ENCODE measurements at regions not wholly inside any gene's neighbourhood (a gene's known extent, or its start where the extent isn't known, plus 50 kb on each side); places are given as distances from the start of the nearest gene placed in this dataset.

DNA sequence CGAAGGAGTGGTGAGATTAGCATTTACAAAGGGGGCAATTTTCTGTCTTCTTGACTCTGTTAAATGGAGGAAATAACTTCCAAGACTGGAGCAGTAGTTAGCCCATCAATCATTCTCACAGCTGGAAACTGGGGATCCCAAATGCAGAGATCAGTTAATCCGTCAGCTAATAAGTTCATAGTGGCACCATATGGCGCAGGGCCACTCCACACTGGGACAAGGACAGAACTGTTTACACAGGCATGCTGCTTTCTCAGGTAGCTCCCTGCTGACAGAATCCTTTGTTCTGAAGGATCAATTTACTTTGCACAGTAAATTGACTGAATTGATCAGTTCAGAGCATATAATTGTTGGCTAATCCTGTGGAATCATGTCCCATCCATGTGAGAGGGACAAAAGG lies 395.7 kb downstream of the TMEM161B start:
- DNase-seq: no peak

DNA sequence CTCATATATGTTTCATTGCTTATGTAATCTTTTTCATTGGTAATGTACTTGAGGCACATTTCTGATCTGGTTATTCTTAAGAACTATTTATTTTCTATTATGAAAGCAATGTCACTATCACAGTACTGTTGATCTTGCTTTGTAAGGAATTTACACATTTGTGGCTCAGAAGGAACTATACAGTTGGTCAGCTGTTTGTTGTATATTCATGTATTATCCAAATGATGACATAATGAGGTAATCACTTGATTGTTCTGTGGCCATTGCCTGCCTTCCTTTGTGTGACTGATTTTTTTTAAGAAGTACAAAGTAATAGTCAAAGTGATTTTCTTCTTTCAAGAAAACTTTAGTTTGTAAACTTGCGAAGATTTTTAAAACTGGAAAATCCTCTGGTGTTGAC lies 399.9 kb downstream of the TMEM161B start:
- no peak for DNase-seq

DNA sequence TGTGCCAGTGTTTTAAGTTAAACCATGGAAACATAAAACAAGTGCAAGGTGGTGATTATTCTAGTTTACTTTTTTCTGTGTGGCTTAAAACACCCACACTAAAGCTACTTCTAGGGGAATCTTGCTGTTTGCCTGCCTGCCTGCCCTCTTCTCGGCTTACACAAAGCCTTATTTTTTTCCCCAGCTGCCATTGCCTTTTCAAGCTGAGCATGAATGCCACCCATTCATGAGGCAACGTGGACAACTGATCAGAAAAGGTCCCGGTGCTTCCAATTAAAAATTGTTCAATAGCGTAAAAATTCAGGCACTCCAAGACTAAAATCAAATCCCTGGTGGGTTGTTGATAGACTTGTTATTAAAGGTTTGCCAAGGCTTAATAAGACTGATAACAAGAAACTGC lies 401.4 kb downstream of the TMEM161B start:
- DNase-seq: no peak

DNA sequence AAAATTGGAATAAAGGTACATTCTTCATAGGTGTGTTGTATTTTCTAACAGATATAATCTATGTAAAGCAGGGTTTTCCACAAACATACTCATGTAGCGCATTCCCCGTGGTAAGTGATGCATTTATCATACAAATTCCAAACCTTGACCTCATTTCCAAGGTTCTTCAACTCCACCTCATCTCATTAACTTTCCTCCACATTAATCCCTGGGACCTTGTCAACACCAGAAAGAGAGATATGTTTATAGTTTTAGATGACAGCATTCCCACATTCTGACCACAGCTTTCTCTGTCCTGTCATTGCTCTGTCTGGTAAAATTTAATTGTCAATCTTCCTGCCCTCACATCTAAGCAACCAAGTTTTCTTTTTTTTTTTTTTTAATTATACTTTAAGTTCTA lies 415.1 kb downstream of the TMEM161B start:
- peak; percentile 5 for DNase-seq

DNA sequence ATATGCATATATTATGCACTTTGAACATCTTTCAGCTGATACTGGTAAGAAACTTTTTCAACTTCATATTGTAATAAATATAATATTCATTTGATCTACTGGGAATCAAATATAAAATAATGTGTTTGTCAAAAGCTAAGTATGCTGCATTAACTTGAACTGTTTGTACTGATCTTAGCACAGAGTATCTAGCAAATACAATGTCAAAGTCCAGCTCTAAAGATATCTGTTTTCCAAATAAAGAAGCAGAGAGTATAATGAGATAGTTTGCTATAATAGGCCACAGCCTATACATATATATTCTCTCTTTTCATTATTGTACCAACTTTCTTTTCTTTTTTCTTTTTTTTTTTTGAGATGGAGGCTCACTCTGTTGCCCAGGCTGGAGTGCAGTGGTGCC lies 417.0 kb downstream of the TMEM161B start:
- no peak for DNase-seq

DNA sequence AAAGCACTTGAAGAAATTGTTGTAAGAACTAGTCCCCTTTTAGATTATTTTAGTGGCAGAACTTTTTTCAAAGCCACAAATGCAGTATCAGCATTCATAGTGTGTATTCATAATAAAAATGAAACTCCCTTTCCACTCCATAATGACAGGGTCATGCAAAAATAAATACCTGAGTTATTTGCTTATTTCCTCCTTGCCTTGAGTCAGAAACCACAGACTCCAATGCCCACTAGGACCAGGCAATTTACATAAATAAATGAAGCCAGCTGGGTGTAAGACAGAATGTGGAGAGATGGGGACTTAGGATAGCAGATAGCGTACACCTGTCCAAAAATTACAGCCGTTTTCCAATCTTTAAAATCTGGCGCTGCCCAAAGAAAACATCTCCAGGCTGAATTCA lies 417.8 kb downstream of the TMEM161B start:
- no peak for DNase-seq

DNA sequence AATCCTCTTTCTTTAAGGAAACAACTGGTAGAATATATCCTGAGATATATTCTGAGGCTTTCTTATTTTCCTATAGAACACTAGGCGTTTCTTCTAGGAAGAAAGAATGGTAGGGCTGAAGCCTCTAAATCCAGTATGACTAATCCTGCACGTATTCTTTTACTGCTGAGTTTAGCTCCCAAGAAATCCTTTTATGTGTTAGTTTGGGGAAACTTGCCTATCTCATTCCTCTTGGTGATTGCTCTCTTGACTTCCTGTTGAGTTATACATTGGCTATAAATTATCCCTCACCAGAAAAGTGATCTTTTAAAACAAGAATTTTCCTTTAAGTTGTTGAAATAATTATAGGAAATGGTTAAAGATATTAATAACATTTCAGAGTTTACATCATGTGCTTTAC lies 422.9 kb downstream of the TMEM161B start:
- no peak for DNase-seq

DNA sequence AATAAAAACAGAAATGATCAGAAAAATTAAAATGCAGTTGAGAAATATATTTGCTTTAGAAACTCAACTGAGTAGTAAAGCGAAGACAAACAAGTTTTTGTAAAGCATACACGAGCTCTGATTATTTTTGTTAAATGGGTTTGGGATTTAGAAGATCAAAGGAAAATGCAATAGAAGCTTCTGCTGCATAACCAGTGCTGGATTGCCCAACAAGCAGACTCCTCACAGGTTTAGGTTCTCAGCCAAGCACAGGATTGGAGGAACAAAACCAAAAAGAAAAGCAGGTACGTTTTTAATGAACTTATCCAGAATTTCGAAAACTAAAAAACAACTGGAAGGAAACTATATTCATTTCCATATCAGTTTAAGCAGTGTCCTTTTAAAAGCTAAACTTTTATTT lies 423.8 kb downstream of the TMEM161B start:
- no peak for DNase-seq

DNA sequence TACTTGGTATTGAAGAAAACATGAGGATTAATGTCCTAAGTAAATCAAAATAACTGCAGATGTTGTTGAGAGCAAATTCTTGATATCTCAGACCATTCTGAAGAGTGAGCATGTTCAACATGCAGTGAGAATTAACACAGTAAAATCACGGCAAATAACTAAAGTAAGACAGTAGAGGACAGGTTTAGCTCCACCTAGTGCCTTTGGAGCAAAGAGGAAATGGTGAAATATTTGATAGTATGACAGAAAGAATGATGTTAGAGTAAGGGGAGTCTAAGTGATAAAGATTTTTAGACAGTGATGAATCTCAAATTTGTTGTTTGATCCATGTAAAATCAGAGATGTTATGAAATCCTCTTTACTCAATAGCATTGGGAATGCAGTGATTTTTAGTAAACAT lies 424.2 kb downstream of the TMEM161B start:
- DNase-seq: no peak

DNA sequence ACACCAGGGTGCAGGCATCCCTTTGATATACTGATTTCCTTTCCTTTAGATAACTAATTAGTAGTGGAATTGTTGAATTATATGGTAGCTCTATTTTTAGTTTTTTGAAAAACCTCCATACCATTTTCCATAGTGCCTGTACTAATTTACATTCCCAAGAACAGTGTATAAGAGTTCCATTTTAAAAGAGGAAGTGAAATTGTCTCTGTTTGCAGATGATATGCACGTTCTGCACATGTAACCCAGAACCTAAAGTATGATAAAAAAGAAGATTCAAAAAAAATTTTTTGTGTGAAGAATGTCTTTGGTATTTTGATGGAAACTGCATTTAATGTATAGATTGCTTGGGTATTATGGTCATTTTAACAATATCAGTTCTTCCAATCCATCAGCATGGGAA lies 424.0 kb upstream of the CCNH start:
- no peak for DNase-seq

DNA sequence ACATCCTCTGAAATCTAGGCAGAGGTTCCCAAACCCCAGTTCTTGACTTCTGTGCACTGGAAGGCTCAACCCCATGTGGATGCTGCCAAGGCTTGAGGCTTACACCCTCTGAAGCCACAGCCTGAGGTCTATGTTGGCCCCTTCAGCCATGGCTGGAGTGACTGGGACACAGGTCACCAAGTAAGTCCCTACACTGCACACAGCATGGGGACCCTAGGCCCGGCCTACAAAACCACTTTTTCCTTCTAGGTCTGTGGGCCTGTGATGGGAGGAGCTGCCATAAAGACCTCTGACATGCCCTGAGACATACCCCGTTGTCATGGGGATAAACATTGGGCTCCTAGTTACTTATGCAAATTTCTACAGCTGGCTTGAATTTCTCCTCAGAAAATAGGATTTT lies 418.8 kb upstream of the CCNH start:
- no peak for DNase-seq

DNA sequence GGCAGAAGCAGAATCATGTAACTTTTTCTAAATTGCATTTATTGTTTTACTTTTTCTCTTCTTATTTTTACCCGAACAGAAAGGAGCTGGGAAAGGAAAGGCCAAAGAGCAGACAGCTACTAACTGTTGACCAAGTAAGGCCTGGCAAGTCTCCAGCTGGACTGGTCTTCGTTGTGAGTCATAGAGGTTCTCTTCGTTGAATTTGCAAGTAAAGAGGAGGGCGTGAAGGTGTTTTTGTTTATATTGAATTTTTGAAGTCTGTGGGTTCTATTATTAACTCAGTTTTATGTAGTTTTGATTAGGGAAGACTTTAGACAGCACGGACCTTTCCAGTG lies 416.5 kb upstream of the CCNH start:
- DNase-seq: no peak

DNA sequence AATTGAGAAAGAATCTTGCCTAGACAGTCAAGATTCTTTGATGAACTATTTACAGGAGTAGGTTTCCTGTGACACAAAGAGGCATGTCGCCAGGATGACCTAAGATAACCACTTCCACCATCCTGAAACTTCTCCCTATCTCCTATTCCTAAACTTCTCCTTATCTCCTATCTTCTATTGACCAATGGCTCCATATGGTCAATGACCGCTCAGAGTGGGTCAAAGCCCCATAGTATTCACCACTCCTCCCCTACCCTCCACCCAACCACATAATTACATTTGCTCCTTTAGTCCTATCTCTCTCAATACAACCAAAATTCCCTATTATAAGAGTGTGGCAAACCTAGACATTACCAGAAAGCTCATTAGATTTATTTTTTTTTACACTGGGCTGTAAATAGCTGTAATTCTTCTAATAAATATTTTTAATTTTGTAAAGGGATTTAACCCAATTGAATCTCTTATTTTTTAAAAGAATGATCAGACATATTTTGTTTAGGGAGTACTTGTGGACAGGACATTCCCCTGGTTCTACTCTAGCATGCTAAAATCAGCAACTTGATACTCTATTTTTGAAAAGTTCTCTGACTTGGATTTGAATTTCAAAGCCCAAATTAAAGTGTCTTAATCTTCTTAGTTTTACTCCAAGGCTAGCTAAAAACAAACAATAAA lies 416.0 kb upstream of the CCNH start:
- no peak for DNase-seq

DNA sequence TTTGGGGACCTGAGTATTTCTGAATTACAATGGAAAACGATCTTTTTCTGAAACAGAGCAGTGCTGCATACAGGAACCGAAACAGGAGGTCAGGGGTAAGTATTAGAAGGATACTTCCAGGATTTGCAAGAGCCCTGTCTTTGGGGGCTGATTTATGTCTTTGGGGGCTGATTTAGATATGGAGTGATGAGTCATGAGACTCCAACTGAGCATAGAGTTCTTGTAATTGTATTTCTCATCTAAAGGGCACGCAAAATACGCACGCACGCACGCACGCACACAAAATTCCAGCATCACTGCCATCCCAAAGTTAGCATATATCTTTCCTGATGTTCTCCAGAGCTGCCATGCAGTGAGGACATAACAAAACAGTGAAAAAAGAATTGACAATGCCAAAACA lies 414.8 kb upstream of the CCNH start:
- DNase-seq: no peak

DNA sequence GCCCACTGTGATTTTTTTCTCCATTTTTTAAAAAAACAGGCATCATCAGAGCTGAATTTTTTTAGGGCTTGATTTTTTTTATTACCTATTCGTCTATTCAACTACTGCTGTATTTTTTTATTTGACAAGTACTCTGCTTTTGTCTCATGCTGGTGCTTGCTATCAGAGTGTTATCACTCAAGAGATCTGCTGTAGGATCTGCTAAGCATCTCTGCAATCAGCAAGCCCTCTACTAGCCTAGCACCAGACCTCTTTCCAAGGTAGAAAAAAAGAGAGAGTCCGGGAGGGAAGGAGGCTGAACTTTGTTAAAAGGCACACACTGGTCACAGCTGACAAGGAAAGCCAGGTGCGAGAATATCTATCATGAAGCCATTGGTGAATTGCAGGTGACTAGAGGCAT lies 413.8 kb upstream of the CCNH start:
- no peak for DNase-seq

DNA sequence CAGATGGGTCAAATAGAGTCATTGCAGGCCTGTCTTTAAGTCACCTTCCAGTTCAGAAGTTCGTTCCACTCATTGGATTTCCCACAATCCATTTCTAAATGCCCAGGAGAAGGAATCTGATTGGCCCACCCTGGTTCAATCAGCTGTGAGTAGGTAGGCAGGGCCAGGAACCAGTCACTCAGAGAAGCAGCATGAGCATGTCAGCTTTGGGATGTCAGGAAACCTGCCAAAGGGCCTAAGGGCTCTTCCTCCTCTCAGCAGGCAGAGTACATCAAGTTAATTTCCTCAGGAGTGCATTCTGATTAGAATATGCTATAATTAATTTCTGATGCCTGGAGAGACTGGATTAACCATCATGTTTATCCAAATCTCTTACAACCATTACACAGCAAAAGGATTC lies 412.9 kb upstream of the CCNH start:
- no peak for DNase-seq

DNA sequence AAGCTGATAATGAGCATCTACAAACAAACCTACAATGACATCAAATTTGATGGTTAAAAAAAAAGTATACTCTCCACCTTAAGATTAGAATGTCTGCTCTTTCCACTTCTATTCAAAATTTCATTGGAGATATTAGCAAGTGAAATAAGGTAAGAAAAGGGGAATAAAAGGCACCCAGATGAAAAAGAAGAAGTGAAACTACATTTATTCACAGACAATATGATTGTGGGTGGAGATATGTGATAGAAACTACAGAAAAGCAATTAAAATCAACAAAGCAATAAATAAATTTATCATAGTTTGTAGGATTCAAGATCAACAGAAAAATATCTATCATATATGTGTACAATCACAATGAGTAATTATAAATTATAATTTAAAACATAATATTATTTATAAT lies 395.1 kb upstream of the CCNH start:
- no peak for DNase-seq

DNA sequence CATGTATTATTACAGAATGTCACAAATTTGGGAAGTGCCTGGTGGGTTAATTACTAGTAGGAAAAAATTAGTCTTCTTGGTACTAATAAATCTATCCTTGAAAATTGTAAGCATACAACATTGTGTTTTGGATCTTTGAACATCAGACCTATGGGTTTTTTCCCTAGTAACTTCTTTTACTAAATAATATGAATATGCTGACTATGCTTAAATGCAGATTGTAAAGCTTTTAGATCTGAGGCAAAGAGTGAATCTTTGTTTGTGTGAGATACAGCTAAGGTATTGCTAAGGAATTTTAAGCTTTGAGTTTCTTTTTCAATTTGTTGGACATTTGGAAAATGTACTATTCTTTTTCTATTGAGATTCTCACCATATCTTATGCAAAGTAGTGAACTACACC lies 390.6 kb upstream of the CCNH start:
- DNase-seq: no peak

DNA sequence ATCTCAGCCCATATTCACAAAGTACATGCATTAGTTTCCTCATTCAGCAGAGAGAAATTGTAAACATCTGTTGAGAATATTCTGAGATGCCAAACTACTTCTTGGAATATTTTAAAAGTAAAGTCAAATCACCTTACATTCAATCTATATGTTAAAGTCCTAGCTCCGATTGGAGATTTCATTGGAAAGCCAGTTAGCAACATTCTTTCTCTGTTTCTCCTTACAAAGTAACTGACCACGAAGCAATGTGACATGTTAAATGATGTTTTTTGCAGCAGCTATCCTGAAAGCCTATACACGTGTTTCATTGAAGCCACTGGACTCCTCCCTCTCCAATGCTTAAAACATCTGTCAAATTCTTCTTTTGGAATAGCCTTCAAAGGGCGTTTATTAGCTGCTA lies 379.1 kb upstream of the CCNH start:
- DNase-seq: no peak

DNA sequence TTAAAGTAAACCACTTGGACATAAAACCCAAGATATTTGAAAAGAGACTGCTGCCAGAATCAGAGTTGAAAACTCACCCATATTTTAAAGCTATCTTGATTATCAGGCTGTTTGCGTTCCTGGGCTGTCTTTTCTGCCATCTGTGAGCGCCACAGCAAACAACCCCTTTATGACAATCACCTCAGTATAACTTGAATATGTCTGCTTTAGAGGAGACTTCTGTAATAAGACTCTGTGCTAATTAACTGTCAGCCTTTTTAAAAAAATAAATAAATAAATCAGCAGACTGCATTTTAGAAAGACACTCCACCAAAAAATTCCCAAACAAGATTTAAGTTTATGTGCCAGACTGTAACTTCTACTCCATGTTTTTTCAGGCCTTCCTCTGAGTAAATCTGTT lies 375.7 kb upstream of the CCNH start:
- no peak for DNase-seq

DNA sequence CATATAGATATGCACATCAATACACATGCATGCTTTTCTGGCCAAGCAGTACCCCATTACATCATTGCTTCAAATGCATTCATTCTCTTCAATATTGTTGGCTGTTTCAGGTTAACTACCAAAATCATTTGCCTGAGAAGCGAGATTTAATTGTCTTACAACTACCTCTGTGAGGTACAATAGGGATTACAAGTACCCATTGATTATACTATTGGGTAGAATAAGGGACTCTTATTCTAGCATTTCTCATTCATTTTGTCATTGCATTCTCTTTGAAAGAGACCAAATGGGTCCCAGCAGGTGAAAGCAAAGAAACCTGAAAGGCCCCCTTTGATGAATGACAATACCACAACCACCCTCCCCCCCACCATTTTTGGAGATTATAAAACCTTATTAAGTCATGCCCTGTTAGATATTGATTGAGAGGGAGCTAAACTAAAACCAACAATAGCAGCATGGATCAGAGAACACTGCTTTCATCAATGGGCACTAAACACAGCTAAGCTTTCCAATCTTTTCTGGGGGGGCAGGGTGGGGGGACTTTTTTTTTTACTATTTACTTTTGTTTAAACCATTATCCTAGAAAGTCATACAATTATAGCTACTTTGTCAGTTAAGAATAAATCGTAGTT lies 375.0 kb upstream of the CCNH start:
- no peak for DNase-seq

DNA sequence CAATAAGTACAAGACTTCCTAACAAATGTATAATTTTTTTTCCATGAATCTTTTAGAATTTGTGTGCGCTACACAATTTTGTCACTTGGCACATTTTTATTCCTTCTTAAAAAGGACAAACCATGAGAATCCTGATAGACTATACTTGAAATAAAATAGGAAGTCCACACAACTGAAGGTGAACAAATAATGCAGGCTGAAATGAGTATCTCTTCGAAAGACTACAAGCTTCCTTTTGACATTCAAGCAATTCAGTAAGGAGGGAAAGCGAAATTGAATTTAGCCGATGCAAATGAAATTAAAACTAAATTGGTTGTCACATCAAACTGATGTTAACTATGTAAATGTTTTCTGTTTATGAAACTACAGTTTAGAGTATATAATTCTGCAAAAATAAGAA lies 374.4 kb upstream of the CCNH start:
- DNase-seq: no peak

DNA sequence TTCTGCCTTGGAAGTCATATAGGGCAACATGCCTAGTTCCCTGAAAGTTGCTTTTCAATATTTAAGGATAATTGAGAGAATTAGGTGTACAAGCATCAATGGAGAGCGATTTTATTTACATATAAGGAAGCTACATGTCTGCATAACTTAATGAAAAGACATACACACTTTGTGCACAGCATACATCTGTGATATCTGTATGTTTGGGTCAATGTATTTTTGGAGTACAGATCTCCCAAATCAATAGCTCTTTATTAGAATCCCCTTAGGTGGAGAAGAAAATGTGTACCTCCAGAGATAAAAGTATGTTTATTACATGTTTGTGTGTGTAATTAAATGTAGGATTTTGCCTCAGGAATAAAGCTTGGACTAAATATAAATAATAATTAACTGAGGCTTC lies 373.7 kb upstream of the CCNH start:
- DNase-seq: no peak

DNA sequence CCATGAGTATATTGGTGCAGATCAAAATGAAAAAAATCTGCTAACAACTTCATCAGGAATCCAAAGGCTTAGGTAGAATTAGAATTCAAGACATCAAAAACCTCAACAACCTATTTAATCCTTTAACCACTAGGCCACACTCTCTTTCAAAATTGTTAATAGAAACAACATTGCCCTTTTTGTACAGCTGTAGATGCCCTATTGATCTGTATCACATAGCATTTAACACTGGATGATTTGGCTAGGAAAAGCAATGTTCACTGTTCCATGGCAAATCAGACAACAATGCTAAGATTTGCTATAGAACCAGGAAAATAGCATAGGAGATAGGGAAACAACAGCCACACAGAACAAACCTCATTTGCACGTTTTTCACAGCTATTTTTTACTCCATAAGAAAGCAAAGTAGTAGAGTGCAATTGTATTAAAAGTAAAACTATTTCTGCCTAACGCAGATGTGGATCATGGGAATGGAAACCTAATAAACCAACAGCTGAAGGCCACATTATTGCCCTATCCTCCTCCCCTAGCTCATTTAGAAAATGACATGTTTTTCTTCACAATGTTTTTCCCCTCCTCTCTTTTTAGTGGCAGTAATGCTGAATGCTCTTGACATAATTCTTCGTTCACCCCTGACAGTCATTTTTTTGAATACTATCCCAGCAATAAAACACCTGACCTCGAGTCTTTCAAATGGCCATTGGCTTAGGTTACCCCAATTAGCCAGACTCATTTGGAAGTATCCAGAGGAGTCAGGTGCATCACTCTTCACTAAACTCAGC lies 373.0 kb upstream of the CCNH start:
- DNase-seq: no peak

Measured in left kidney (tissue), 1 donor.